COLO829 (cell line): ENCODE measurements at regions not wholly inside any gene's neighbourhood (a gene's known extent, or its start where the extent isn't known, plus 50 kb on each side); places are given as distances from the start of the nearest gene placed in this dataset.

ENCODE experiments used
- DNase-seq: peaks from one replicate; pipeline ENCODE4 v3.0.0; 2012; ENCODE audit warnings: low spot score

GRCh38 chr1:56070601-56071000 is 508.8 kb downstream of the PLPP3 start:
- no peak for DNase-seq

DNA sequence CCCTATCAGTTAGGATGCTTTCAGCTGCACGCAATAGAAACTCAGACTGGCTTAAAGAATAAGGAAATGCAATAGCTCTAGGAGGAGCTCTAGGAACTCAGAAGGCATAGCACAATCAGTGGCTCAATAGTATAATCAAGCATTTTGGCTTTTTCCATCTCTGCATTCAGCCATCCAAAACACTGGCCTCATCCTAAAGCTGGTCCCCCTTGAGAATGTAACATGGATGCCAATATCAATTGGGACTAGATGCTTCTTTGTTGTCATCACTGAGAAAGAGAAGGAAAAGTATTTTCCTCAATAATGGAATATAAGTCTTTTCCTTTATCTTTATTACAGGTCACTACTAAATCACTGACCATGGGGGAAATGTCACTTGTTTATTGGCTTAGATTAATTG is 509.5 kb downstream of the PLPP3 start:
- DNase-seq = no peak

- DNase-seq = no peak
These were observed 510.5 kb downstream of the PLPP3 start for GRCh38 chr1:56068908-56069307.

DNA sequence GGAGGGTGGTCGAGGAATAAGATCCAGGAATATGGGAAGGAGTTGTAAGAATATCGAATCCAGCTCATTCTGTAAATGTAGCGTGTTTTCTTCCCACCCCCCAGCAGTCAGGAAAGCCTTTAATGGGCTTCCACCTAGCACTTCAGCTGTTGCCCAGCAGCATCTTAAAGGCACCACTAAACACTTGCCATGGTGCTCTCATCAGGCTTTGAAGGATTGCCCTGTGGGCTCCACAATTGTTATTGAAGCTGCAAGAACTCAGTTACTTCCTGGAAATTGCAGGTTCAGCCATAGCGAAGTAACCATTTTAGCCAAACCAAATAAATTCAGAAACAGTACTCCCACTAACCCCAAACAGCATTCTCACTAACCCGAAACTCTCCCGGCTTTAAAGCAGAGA is 511.2 kb downstream of the PLPP3 start:
- no peak for DNase-seq

GRCh38 chr1:56065729-56066128 is 513.6 kb downstream of the PLPP3 start:
- DNase-seq = no peak

DNA sequence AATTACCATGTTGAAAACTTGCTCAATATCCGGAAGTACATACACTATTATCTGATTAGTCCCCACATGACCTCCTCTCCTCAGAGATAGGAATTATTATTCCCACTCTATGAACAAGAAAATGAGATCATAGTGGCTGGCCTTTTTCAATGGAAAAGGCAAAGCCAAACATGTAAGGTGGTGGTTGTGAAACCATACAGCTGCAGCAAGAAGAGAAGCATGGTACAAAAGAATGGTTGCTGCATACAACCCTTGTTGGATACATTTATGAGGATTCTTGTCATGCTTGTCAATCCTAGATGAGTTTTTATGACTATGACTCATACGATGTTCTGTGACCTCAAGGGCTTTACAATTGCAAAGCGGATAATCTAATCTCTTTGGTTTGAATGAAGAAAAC is 514.7 kb downstream of the PLPP3 start:
- DNase-seq = peak; percentile 59

DNA sequence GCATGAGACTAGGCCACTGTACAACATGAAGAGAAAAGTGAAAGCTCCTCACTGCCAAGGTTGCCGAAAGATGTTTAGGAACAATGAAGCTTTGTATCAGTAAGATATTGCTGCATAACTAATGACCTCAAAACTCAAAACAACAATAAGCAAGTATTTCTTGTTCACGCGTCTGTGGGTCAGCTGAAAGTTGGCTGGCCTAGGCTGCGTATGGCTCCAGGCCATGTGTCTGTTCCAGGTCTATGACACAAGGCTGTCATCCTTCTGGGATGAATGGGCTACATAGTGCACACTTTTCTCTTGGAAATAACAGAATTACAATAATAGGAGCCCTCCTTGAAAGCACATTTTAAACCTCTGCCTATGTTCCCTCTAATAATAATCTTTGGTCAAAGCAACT is 515.9 kb downstream of the PLPP3 start:
- peak; percentile 8 for DNase-seq

DNA sequence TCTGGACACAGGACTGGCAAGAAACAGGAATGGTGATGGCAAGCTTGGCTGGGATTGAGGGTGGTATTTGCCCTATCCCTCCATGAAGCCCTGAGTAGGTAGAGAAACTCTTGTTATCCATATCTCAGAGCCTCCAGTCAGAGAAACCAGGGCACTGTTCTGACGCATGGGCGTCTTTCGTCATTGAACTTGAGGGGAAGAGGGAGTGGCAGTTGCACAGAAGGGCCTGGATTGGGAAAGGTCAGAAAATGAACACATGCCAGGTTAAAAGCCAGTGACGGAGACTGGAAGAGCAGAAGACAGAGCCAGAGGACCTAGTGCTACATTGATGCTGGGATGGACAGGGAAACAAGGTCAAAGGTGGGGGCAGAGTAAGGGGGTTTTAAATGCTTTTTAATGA is 516.7 kb downstream of the PLPP3 start:
- DNase-seq = no peak

DNA sequence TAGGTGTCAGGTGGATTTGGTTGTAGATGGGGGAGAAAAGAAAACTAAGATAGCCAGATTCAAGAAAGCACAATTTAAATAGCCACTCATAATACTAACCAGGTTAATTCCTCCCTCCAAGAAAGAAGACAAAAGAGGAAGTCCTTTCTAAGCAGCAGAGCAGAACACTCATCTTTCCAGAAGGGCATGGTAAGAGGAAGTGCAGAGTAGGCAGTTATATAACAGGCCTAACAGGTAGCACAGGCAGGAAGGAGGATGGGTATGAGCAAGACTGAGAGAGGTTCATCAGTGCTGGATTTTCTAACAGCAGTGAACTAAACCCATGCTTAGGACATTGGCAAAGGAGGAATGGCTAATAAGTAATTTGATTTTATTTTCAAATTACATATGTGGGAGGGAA is 517.5 kb downstream of the PLPP3 start:
- no peak for DNase-seq

GRCh38 chr1:56060906-56061305 is 518.5 kb downstream of the PLPP3 start:
- DNase-seq = no peak

GRCh38 chr1:56057466-56058405 is 521.6 kb downstream of the PLPP3 start:
- DNase-seq = no peak

DNA sequence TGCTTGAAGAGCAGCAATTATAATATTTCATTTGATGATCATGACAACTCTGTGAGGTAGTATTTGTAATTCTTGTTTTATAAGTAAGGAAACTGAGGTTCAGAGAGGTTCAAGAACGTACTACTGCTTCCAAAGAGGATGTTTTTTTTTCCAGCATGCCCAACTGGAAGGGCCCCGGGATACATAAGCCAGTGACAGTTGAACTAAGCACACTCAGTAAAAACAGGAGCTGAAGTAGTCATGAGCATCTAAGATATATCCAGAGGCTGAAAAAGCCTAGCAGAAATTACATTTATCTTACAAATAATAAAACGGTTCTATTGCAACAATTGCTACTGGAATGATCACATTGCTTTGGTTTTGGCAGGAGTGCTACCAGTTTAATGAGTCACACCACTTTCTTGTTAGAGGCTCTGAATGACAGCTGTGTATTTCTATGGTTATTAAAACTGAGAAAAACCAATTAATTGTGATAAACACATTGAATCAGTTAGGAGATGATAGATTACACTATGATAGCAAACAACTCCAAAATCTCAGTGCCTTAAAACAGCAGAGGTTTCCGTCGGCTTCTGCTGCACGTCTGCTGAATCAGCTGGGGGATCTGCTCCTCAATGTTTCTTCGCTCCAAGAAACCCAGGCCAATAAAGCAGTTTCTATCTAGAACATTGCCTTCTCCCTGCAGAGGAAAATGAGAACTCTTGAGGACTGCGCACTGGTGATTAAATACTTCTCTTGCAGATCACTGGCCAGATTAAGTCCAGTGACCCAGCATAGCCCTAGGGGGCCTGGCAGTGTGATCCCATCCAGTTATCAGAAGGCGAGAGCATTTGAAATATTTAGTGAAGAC is 522.7 kb downstream of the PLPP3 start:
- DNase-seq = no peak

DNA sequence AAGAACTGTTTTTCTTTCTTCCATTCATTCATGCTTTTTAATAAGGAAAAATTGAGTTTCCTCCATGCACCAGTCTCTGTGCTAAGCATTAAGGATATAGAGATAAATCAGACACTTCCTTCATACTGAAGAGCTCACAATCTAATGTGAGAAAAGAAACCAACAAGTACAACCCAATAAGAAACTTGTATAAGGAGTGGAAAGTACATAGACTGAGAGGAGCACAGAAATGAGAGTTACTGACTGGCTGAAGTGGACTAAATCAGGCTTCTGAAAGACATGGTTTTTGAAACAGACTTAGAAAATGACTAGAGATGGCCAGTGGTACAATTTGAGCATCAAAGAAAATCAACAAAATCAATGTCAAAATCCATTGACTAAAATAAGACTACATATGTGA is 524.4 kb downstream of the PLPP3 start:
- DNase-seq = no peak

- no peak for DNase-seq
These were observed 527.3 kb downstream of the PLPP3 start for GRCh38 chr1:56052041-56052440.

GRCh38 chr1:56050911-56051310 is 528.5 kb downstream of the PLPP3 start:
- DNase-seq = no peak

- DNase-seq = no peak
These were observed 533.9 kb downstream of the PLPP3 start for GRCh38 chr1:56045477-56045876.

DNA sequence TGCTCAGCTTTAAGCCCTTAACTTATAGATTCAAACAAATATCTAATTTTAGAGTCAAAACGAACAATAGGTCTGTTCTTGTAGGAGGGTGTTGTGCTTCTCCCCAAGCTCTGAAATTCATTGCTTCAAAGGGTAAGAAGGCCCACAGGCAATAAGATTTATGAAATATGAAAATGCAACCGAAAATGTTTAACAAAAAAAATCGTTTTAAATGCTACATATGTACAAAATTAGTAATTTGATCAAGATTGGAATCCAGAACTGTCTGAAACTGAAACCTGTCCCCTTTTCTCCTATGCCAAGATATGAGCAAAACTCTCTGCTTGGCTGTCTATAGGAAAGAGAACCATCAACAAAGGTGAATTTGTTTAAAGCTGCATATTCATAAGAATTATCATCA is 534.3 kb downstream of the PLPP3 start:
- DNase-seq = no peak

- no peak for DNase-seq
These were observed 542.9 kb downstream of the PLPP3 start for GRCh38 chr1:56036479-56036878.

- no peak for DNase-seq
These were observed 544.4 kb downstream of the PLPP3 start for GRCh38 chr1:56034847-56035481.

- DNase-seq = no peak
These were observed 545.1 kb downstream of the PLPP3 start for GRCh38 chr1:56034222-56034621.

DNA sequence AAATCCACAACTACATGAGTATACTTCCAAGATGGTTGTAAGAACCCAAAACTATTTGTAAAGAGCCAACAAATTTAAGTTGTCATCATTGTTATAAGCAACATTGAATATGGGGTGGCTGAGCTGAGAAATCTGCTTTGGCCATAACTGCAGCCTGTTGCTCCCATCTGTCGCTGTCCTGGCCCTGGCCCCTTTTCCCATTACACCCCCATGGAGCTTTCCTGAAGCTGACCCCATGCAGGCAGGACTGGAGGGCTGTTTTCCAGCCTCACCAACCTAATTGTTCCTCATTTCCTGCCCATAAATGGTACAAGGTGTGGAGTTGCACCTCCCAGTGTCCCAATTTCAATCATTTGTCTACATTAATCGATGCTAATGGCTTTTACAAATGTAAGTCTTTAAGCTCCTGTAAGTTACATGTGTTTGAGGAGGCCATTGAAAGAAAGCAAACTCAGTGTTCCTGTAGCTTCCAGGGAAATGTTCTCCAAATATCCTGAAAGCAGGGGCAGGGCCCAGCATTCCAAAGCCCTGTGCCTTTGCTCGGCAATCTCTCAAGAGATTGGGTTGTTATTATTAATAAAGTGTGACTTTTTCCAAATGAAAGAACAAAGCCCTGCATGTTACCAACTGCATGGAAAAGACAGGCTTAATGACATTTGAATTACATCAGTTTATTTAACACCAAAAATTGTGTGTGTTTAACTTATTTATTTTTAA is 545.9 kb downstream of the PLPP3 start:
- no peak for DNase-seq

DNA sequence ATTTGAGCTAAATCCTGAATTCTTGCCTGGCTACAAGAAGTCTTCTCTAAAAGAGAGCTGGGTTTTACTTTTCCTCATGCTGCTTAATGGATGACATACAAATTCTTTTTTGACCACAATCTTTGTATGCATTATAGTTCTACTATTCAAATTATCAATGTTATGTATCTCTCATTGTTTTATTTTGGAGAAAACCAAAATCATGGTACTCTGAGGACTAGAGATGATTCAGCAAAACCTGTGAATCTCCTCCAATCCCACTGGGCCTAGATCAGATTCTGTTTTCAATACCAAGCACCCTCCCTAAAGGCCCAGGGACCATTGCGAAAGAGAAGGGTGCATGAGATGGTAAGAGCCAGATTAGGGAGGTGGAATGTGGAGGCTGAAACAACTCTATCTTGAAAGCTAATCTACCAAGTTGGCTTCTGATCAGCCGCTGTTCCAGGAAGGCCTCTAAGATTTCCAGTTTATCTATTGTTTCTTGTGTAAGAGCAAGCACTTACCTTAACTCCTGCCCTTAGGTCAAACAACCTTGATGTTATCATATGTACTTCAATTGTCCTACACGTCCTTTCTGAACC is 547.2 kb downstream of the PLPP3 start:
- no peak for DNase-seq
